Liver (tissue), 8 donors: ENCODE measurements at regions not wholly inside any gene's neighbourhood (a gene's known extent, or its start where the extent isn't known, plus 50 kb on each side); places are given as distances from the start of the nearest gene placed in this dataset.

Experiments used
- DNase-seq: peaks from one replicate; pipeline ENCODE4 v3.0.0-alpha.2; 2017; ENCODE audit warnings: low spot score
- H3K27ac ChIP-seq, 2 donors: one replicate each; pipeline ENCODE4 v1.7.0; 2013; ENCODE audit warnings: inconsistent platforms in 2 of 2, low read length in 2 of 2, control low read depth in 1 of 2, low read depth in 1 of 2, mild to moderate bottlenecking in 1 of 2
- H3K27me3 ChIP-seq, 4 donors: one replicate each; pipeline versions ENCODE4 v1.6.1 to v1.7.0; 2013; ENCODE audit warnings: low read length in 3 of 4, inconsistent platforms in 1 of 4, mild to moderate bottlenecking in 1 of 4, moderate library complexity in 1 of 4; ENCODE audit not compliant: control insufficient read depth in 4 of 4, insufficient read depth in 4 of 4
- H3K36me3 ChIP-seq, 4 donors: one replicate each; pipeline versions ENCODE4 v1.6.1 to v1.7.0; 2013; ENCODE audit warnings: low read length in 3 of 4, mild to moderate bottlenecking in 3 of 4, low read depth in 1 of 4, moderate library complexity in 1 of 4; ENCODE audit not compliant: control insufficient read depth in 4 of 4, insufficient read depth in 3 of 4
- H3K4me1 ChIP-seq, 4 donors: one replicate each; pipeline versions ENCODE4 v1.6.1 to v1.7.0; 2013; ENCODE audit warnings: low read length in 3 of 4, mild to moderate bottlenecking in 3 of 4, moderate library complexity in 1 of 4; ENCODE audit not compliant: control insufficient read depth in 4 of 4, insufficient read depth in 4 of 4
- H3K4me3 ChIP-seq, 3 donors: one replicate each; pipeline versions ENCODE4 v1.6.1 to v1.7.0; 2013; ENCODE audit warnings: low read length in 3 of 3, control low read depth in 1 of 3, low read depth in 1 of 3, mild to moderate bottlenecking in 1 of 3
- H3K9ac ChIP-seq, 2 donors: one replicate each; pipeline ENCODE4 v1.7.0; 2013; ENCODE audit warnings: low read length in 2 of 2, mild to moderate bottlenecking in 2 of 2, moderate library complexity in 2 of 2, control low read depth in 1 of 2, low read depth in 1 of 2
- H3K9me3 ChIP-seq, 4 donors: one replicate each; pipeline versions ENCODE4 v1.6.1 to v1.7.0; 2013; ENCODE audit warnings: low read length in 3 of 4; ENCODE audit not compliant: control insufficient read depth in 4 of 4
- EGR1 ChIP-seq, 2 donors: IDR thresholded peaks; 2 replicates each; pipeline ENCODE4 v1.6.1; 2016 to 2018; ENCODE audit warnings: antibody characterized with exemption in 2 of 2, low read depth in 2 of 2
- FOXA1 ChIP-seq: IDR thresholded peaks from 2 replicates; pipeline ENCODE4 v1.6.1; 2016; ENCODE audit warnings: antibody characterized with exemption
- FOXA2 ChIP-seq: IDR thresholded peaks from 2 replicates; pipeline ENCODE4 v1.6.1; 2016; ENCODE audit warnings: antibody characterized with exemption
- GABPA ChIP-seq, 2 donors: IDR thresholded peaks in 1 of 2; conservative IDR thresholded peaks in 1 of 2; 2 replicates each; pipeline ENCODE4 v1.6.1; 2016; ENCODE audit warnings: antibody characterized with exemption in 2 of 2, mild to moderate bottlenecking in 1 of 2, moderate library complexity in 1 of 2
- HNF4A ChIP-seq, 2 donors: conservative IDR thresholded peaks; 2 replicates each; pipeline ENCODE4 v1.6.1; 2016; ENCODE audit warnings: antibody characterized with exemption in 2 of 2, mild to moderate bottlenecking in 2 of 2
- HNF4G ChIP-seq: IDR thresholded peaks from 2 replicates; pipeline ENCODE4 v1.6.1; 2016; ENCODE audit warnings: antibody characterized with exemption
- JUND ChIP-seq, 2 donors: IDR thresholded peaks; 2 replicates each; pipeline ENCODE4 v1.6.1; 2016; ENCODE audit warnings: antibody characterized with exemption in 2 of 2
- NR2F2 ChIP-seq: IDR thresholded peaks from 2 replicates; pipeline ENCODE4 v1.6.1; 2016; ENCODE audit warnings: antibody characterized with exemption
- RAD21 ChIP-seq, 2 donors: IDR thresholded peaks; 2 replicates each; pipeline ENCODE4 v1.6.1; 2016; ENCODE audit warnings: antibody characterized with exemption in 2 of 2, mild to moderate bottlenecking in 2 of 2
- RXRA ChIP-seq, 2 donors: IDR thresholded peaks; 2 replicates each; pipeline ENCODE4 v1.6.1; 2017 to 2018; ENCODE audit warnings: antibody characterized with exemption in 2 of 2, mild to moderate bottlenecking in 1 of 2
- SP1 ChIP-seq: IDR thresholded peaks from 2 replicates; pipeline ENCODE4 v1.6.1; 2018; ENCODE audit warnings: antibody characterized with exemption, mild to moderate bottlenecking
- TAF1 ChIP-seq: conservative IDR thresholded peaks from 2 replicates; pipeline ENCODE4 v1.6.1; 2016; ENCODE audit warnings: antibody characterized with exemption, mild to moderate bottlenecking
- YY1 ChIP-seq: IDR thresholded peaks from 2 replicates; pipeline ENCODE4 v1.6.1; 2016; ENCODE audit warnings: antibody characterized with exemption, mild to moderate bottlenecking
- WGBS: extraction: QIAGEN DNeasy Blood & Tissue Kit; methylation state at CpG from one replicate; pipeline ENCODE4 v1.1.7; 2013; 5-methylcytosine and 5-hydroxymethylcytosine counted together
- TF ChIP-seq, protein P1 (sequence below): IDR thresholded peaks from 2 replicates; pipeline ENCODE4 v1.6.1; 2016; ENCODE audit warnings: antibody characterized with exemption, mild to moderate bottlenecking
- TF ChIP-seq, protein P2 (sequence below): fragments of 150-350 bp; IDR thresholded peaks from 2 replicates; pipeline ENCODE4 v1.5.1; 2017; ENCODE audit warnings: improper control_type of control experiment, low read depth, low read length; ENCODE audit not compliant: missing input control
- TF ChIP-seq, protein P3 (sequence below): IDR thresholded peaks from 2 replicates; pipeline ENCODE4 v1.6.1; 2016; ENCODE audit warnings: antibody characterized with exemption
- TF ChIP-seq, protein P4 (sequence below): IDR thresholded peaks from 2 replicates; pipeline ENCODE4 v1.6.1; 2016; ENCODE audit warnings: antibody characterized with exemption
- TF ChIP-seq, protein P5 (sequence below): IDR thresholded peaks from 2 replicates; pipeline ENCODE4 v1.6.1; 2016; ENCODE audit warnings: antibody characterized with exemption
- donor health status: healthy.
- donor health status: healthy.
- donor health status: healthy.
- donor health status: healthy.
- donor health status: healthy.

DNA sequence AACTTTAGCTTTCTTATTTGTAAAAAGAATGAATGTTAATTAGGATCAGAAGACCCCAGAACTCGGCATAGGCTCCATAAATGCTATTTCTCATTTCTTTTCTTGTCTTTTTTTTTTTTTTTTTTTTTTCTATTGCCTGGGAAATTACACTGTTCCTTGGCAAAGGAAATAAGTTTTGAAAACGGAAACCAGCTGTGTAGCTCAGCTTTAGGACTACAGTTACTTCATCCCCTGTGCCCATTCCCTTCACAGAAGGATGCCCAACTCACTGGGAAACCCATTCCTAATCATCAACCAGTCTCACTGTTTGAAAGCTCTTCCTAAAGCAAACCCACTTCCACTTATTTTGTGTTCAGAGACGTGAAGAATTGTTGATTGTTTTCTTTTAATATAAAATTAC lies 254.0 kb upstream of the IL12A start:
- DNase-seq, result no peak
- 72% methylated on average over 3 of the region's 3 CpGs for WGBS
- H3K9ac ChIP-seq, result no peak overlapping the region
- TF ChIP-seq NR2F2, result no peak
- TF ChIP-seq SP1, result no peak
- TF ChIP-seq, protein P1, sequence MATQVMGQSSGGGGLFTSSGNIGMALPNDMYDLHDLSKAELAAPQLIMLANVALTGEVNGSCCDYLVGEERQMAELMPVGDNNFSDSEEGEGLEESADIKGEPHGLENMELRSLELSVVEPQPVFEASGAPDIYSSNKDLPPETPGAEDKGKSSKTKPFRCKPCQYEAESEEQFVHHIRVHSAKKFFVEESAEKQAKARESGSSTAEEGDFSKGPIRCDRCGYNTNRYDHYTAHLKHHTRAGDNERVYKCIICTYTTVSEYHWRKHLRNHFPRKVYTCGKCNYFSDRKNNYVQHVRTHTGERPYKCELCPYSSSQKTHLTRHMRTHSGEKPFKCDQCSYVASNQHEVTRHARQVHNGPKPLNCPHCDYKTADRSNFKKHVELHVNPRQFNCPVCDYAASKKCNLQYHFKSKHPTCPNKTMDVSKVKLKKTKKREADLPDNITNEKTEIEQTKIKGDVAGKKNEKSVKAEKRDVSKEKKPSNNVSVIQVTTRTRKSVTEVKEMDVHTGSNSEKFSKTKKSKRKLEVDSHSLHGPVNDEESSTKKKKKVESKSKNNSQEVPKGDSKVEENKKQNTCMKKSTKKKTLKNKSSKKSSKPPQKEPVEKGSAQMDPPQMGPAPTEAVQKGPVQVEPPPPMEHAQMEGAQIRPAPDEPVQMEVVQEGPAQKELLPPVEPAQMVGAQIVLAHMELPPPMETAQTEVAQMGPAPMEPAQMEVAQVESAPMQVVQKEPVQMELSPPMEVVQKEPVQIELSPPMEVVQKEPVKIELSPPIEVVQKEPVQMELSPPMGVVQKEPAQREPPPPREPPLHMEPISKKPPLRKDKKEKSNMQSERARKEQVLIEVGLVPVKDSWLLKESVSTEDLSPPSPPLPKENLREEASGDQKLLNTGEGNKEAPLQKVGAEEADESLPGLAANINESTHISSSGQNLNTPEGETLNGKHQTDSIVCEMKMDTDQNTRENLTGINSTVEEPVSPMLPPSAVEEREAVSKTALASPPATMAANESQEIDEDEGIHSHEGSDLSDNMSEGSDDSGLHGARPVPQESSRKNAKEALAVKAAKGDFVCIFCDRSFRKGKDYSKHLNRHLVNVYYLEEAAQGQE, result no peak
- TF ChIP-seq, protein P2, sequence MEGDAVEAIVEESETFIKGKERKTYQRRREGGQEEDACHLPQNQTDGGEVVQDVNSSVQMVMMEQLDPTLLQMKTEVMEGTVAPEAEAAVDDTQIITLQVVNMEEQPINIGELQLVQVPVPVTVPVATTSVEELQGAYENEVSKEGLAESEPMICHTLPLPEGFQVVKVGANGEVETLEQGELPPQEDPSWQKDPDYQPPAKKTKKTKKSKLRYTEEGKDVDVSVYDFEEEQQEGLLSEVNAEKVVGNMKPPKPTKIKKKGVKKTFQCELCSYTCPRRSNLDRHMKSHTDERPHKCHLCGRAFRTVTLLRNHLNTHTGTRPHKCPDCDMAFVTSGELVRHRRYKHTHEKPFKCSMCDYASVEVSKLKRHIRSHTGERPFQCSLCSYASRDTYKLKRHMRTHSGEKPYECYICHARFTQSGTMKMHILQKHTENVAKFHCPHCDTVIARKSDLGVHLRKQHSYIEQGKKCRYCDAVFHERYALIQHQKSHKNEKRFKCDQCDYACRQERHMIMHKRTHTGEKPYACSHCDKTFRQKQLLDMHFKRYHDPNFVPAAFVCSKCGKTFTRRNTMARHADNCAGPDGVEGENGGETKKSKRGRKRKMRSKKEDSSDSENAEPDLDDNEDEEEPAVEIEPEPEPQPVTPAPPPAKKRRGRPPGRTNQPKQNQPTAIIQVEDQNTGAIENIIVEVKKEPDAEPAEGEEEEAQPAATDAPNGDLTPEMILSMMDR, result no peak
- no peak for TF ChIP-seq GABPA (IDR thresholded peaks at IDR 0.05 in 1 of 2, conservative IDR thresholded peaks at IDR 0.05 in 1 of 2)
- no peak for TF ChIP-seq HNF4A (conservative IDR thresholded peaks at IDR 0.05)
- no peak overlapping the region for H3K27ac ChIP-seq
- H3K4me1 ChIP-seq, result peaks cover 0 to 6% (median 4%) of the 10 kb centered on the region in 4 donors
- no peaks in the 10 kb centered on the region for H3K9me3 ChIP-seq
- no peaks in the 10 kb centered on the region for H3K27me3 ChIP-seq
- no peak overlapping the region for H3K4me3 ChIP-seq
- no peaks in the 10 kb centered on the region for H3K36me3 ChIP-seq

DNA sequence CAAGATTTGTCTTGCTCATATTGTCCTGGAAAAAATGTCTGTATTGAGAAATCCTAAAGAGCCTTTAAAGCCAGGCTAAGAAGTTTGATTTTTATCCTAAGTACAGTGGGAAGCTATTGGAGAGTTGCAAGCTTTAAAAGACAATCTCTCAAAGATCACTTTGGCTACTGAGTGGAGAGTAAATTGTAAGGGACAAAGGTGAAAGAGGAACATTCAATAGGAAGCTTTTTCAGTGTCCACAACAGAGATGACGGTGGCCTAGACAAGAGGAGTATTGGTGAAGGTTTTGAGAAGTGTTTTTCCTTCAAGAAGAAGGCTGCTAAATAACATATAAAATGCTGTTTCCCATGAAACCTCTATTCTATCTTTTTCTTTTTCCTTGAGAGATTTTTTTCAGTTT lies 249.5 kb upstream of the IL12A start:
- Histone ChIP-seq H3K4me3 (no peak overlapping the region), H3K27me3 (no peaks in the 10 kb centered on the region), H3K27ac (no peak overlapping the region), H3K36me3 (no peaks in the 10 kb centered on the region), H3K4me1 (peaks cover 0 to 8% (median 4%) of the 10 kb centered on the region in 4 donors), H3K9ac (no peak overlapping the region), H3K9me3 (no peaks in the 10 kb centered on the region)
- TF ChIP-seq, protein P3, sequence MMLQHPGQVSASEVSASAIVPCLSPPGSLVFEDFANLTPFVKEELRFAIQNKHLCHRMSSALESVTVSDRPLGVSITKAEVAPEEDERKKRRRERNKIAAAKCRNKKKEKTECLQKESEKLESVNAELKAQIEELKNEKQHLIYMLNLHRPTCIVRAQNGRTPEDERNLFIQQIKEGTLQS, result no peak
- TF ChIP-seq RAD21 (IDR thresholded peaks at IDR 0.05) (peak in 1 of 2 donors; percentile 9), TAF1 (no peak), GABPA (IDR thresholded peaks at IDR 0.05 in 1 of 2, conservative IDR thresholded peaks at IDR 0.05 in 1 of 2) (no peak), NR2F2 (no peak), FOXA2 (no peak), HNF4G (no peak), SP1 (peak; percentile 32), YY1 (no peak), HNF4A (conservative IDR thresholded peaks at IDR 0.05) (peak; percentile 35 to 42), RXRA (IDR thresholded peaks at IDR 0.05) (peak in 1 of 2 donors; percentile 33), JUND (IDR thresholded peaks at IDR 0.05) (no peak), EGR1 (IDR thresholded peaks at IDR 0.05; ENCODE audit: low read depth in 2 of 2) (no peak), FOXA1 (no peak)
- TF ChIP-seq, protein P1, result no peak
- TF ChIP-seq, protein P4, sequence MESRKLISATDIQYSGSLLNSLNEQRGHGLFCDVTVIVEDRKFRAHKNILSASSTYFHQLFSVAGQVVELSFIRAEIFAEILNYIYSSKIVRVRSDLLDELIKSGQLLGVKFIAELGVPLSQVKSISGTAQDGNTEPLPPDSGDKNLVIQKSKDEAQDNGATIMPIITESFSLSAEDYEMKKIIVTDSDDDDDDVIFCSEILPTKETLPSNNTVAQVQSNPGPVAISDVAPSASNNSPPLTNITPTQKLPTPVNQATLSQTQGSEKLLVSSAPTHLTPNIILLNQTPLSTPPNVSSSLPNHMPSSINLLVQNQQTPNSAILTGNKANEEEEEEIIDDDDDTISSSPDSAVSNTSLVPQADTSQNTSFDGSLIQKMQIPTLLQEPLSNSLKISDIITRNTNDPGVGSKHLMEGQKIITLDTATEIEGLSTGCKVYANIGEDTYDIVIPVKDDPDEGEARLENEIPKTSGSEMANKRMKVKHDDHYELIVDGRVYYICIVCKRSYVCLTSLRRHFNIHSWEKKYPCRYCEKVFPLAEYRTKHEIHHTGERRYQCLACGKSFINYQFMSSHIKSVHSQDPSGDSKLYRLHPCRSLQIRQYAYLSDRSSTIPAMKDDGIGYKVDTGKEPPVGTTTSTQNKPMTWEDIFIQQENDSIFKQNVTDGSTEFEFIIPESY, result no peak
- TF ChIP-seq, protein P5, sequence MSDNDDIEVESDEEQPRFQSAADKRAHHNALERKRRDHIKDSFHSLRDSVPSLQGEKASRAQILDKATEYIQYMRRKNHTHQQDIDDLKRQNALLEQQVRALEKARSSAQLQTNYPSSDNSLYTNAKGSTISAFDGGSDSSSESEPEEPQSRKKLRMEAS, result peak; percentile 11
- TF ChIP-seq, protein P2, result no peak
- 32% methylated on average over 1 of the region's 1 CpG for WGBS
- DNase-seq, result no peak
